H1 (cell line): ENCODE measurements at regions not wholly inside any gene's neighbourhood (a gene's known extent, or its start where the extent isn't known, plus 50 kb on each side); places are given as distances from the start of the nearest gene placed in this dataset.

Experiments
- CTCF ChIA-PET: fragments of 300-600 bp; sonication (Branson Sonifier 250); formaldehyde crosslinking; loops from one replicate; lab custom pipeline; 2021; ENCODE audit not compliant: partially characterized antibody; lab: Charles Lee
- POLR2A ChIA-PET: fragments of 300-600 bp; sonication (Branson Sonifier 250); formaldehyde crosslinking; loops from one replicate; lab custom pipeline; 2021; ENCODE audit warnings: inconsistent platforms; ENCODE audit not compliant: partially characterized antibody; lab: Charles Lee
- DNase-seq, 2 experiments: peaks; one replicate each; pipeline versions ENCODE4 v3.0.0 to v3.0.0-alpha.2; 2010 to 2022; ENCODE audit warnings: low spot score in 2 of 2, low read depth in 1 of 2, mixed read lengths in 1 of 2
- FAIRE-seq: peaks from 2 replicates; lab custom pipeline; 2011; peaks lifted over from hg19 to GRCh38; lab: Jason Lieb, UNC
- H2AFZ ChIP-seq: 2 replicates; pipeline ENCODE4 v1.8.1; 2012; ENCODE audit warnings: low read length, inconsistent platforms
- H2AK5ac ChIP-seq: 2 replicates; pipeline ENCODE4 v1.6.1; 2013; ENCODE audit warnings: low read depth, low read length
- H2BK120ac ChIP-seq: replicated peaks from 2 replicates; pipeline ENCODE3; 2013; ENCODE audit warnings: low read depth, low read length, inconsistent platforms
- H2BK12ac ChIP-seq: 2 replicates; pipeline ENCODE4 v1.6.1; 2013; ENCODE audit warnings: low read depth, low read length
- H2BK15ac ChIP-seq: 2 replicates; pipeline ENCODE4 v1.6.1; 2013; ENCODE audit warnings: low read length
- H2BK20ac ChIP-seq: 2 replicates; pipeline ENCODE4 v1.6.1; 2013; ENCODE audit warnings: low read length
- H2BK5ac ChIP-seq: 2 replicates; pipeline ENCODE4 v1.6.1; 2013; ENCODE audit warnings: low read depth, low read length
- H3K14ac ChIP-seq: 2 replicates; pipeline ENCODE4 v1.6.1; 2013; ENCODE audit warnings: inconsistent platforms; ENCODE audit not compliant: insufficient read length
- H3K18ac ChIP-seq: 2 replicates; pipeline ENCODE4 v1.6.1; 2013; ENCODE audit warnings: low read length; ENCODE audit errors: extremely low read depth
- H3K23ac ChIP-seq: 2 replicates; pipeline ENCODE4 v1.6.1; 2013; ENCODE audit warnings: inconsistent platforms; ENCODE audit not compliant: insufficient read length
- H3K23me2 ChIP-seq: 2 replicates; pipeline ENCODE4 v1.6.1; 2013; ENCODE audit warnings: low read depth, low read length
- H3K27ac ChIP-seq: 2 replicates; pipeline ENCODE4 v1.6.1; 2011; ENCODE audit warnings: low read depth, low read length, inconsistent platforms
- H3K27me3 ChIP-seq, 4 experiments: replicated peaks in 1 of 4; 1 replicate in 1 of 4; 2 replicates in 3 of 4; pipeline versions ENCODE4 v1.6.1 to v1.8.1; 2011 to 2013; ENCODE audit warnings: low read length in 3 of 4, mild to moderate bottlenecking in 3 of 4, inconsistent platforms in 2 of 4, mixed read lengths in 2 of 4, moderate library complexity in 1 of 4; ENCODE audit not compliant: control insufficient read depth in 3 of 4, insufficient read depth in 3 of 4; ENCODE audit errors: extremely low read depth in 1 of 4
- H3K36me3 ChIP-seq, 4 experiments: 2 replicates each; pipeline versions ENCODE4 v1.6.1 to v1.8.1; 2011 to 2013; ENCODE audit warnings: mild to moderate bottlenecking in 4 of 4, low read length in 3 of 4, moderate library complexity in 2 of 4, control low read depth in 1 of 4, inconsistent platforms in 1 of 4; ENCODE audit not compliant: insufficient read depth in 4 of 4, control insufficient read depth in 2 of 4
- H3K4ac ChIP-seq: replicated peaks from 2 replicates; pipeline ENCODE3; 2013; ENCODE audit warnings: low read length, low read depth, mixed read lengths, inconsistent platforms; ENCODE audit not compliant: insufficient read length
- H3K4me1 ChIP-seq, 4 experiments: replicated peaks in 1 of 4; 1 replicate in 1 of 4; 2 replicates in 3 of 4; pipeline versions ENCODE4 v1.6.1 to v1.8.1; 2011 to 2013; ENCODE audit warnings: low read length in 3 of 4, inconsistent platforms in 2 of 4, mixed read lengths in 1 of 4; ENCODE audit not compliant: insufficient read depth in 4 of 4, control insufficient read depth in 3 of 4
- H3K4me2 ChIP-seq, 2 experiments: 2 replicates each; pipeline versions ENCODE4 v1.6.1 to v1.8.1; 2011 to 2013; ENCODE audit warnings: low read depth in 2 of 2, low read length in 2 of 2, control low read depth in 1 of 2, inconsistent platforms in 1 of 2, mild to moderate bottlenecking in 1 of 2; ENCODE audit not compliant: insufficient read depth in 1 of 2
- H3K4me3 ChIP-seq, 4 experiments: fragments of 200-600, 300-600 bp in 1 of 4; sonication (generic), shearing (Covaris generic), sonication (Bioruptor Twin) in 1 of 4; 2 replicates each; pipeline versions ENCODE4 v1.5.1 to v1.8.1; 2011 to 2016; ENCODE audit warnings: low read length in 4 of 4, low read depth in 3 of 4, control low read depth in 2 of 4, inconsistent platforms in 2 of 4, mild to moderate bottlenecking in 2 of 4, mixed read lengths in 1 of 4, moderate library complexity in 1 of 4; ENCODE audit not compliant: insufficient read depth in 2 of 4; ENCODE audit errors: extremely low read depth in 1 of 4
- H3K56ac ChIP-seq: replicated peaks from 2 replicates; pipeline ENCODE3; 2013; ENCODE audit warnings: low read depth, mild to moderate bottlenecking, mixed read lengths, low read length, inconsistent platforms; ENCODE audit not compliant: insufficient read length
- H3K79me1 ChIP-seq: 2 replicates; pipeline ENCODE4 v1.6.1; 2013; ENCODE audit warnings: low read depth, low read length, control low read depth
- H3K79me2 ChIP-seq, 2 experiments: 2 replicates each; pipeline versions ENCODE4 v1.6.1 to v1.8.1; 2012 to 2013; ENCODE audit warnings: low read length in 2 of 2, mild to moderate bottlenecking in 2 of 2, inconsistent platforms in 1 of 2; ENCODE audit not compliant: insufficient read depth in 2 of 2, control insufficient read depth in 1 of 2
- H3K9ac ChIP-seq, 4 experiments: replicated peaks in 1 of 4; 1 replicate in 1 of 4; 2 replicates in 3 of 4; pipeline versions ENCODE4 v1.6.1 to v1.8.1; 2011 to 2013; ENCODE audit warnings: low read depth in 3 of 4, low read length in 3 of 4, control low read depth in 2 of 4, mild to moderate bottlenecking in 2 of 4, moderate library complexity in 2 of 4, inconsistent platforms in 1 of 4; ENCODE audit errors: extremely low read depth in 1 of 4
- H3K9me3 ChIP-seq, 2 experiments: 2 replicates each; pipeline versions ENCODE4 v1.6.1 to v1.8.1; 2012 to 2013; ENCODE audit warnings: mild to moderate bottlenecking in 2 of 2, moderate library complexity in 2 of 2, control low read depth in 1 of 2, inconsistent platforms in 1 of 2, low read depth in 1 of 2, low read length in 1 of 2, mixed read lengths in 1 of 2; ENCODE audit not compliant: insufficient read depth in 2 of 2
- H4K20me1 ChIP-seq, 2 experiments: replicated peaks in 1 of 2; 2 replicates each; pipeline versions ENCODE3 to v1.8.1; 2011 to 2013; ENCODE audit warnings: inconsistent platforms in 2 of 2, low read length in 2 of 2, mild to moderate bottlenecking in 1 of 2; ENCODE audit not compliant: insufficient read depth in 2 of 2, control insufficient read depth in 1 of 2
- H4K5ac ChIP-seq: 2 replicates; pipeline ENCODE4 v1.6.1; 2013; ENCODE audit warnings: low read length, low read depth, mixed read lengths, inconsistent platforms; ENCODE audit not compliant: insufficient read length
- H4K8ac ChIP-seq: 2 replicates; pipeline ENCODE4 v1.8.0; 2013; ENCODE audit warnings: mild to moderate bottlenecking, moderate library complexity, low read length, inconsistent platforms; ENCODE audit not compliant: insufficient read depth; ENCODE audit errors: extremely low read depth
- H4K91ac ChIP-seq: replicated peaks from 2 replicates; pipeline ENCODE3; 2013; ENCODE audit warnings: low read length, mixed read lengths, inconsistent platforms; ENCODE audit not compliant: insufficient read length
- RXRA ChIP-seq: IDR thresholded peaks from 2 replicates; pipeline ENCODE4 v1.6.1; 2011; ENCODE audit warnings: low read depth, mild to moderate bottlenecking, low read length, moderate library complexity; ENCODE audit not compliant: insufficient read depth
- SAP30 ChIP-seq: fragments of 300-600 bp; sonication (generic); IDR thresholded peaks from 2 replicates; pipeline ENCODE4 v1.7.1; 2012; ENCODE audit warnings: low read length, moderate library complexity, mild to moderate bottlenecking, inconsistent platforms; ENCODE audit not compliant: insufficient read depth, insufficient replicate concordance
- TAF1 ChIP-seq: IDR thresholded peaks from 2 replicates; pipeline ENCODE4 v1.6.1; 2011; ENCODE audit warnings: mild to moderate bottlenecking, low read depth, low read length
- WGBS, 2 experiments: shearing (Covaris generic) in 1 of 2; methylation state at CpG; one replicate each; pipeline versions ENCODE4 v1.1.6 to v1.1.7; 2013 to 2015; ENCODE audit warnings: low lambda C conversion rate in 2 of 2, mixed read lengths in 2 of 2, inconsistent platforms in 1 of 2, low coverage in 1 of 2, missing lambda C conversion rate in 1 of 2; ENCODE audit not compliant: insufficient replicate concordance in 2 of 2, insufficient coverage in 1 of 2, insufficient read length in 1 of 2; ENCODE audit errors: extremely low coverage in 1 of 2, missing lambda C conversion rate in 1 of 2; 5-methylcytosine and 5-hydroxymethylcytosine counted together

GRCh38 chr12:75913502-75914351 is 117.8 kb downstream of the PHLDA1 start:
- no peak overlapping the region for H3K18ac ChIP-seq
- DNase-seq, result no peak
- CTCF ChIA-PET, result interaction anchor here (0.6 to 1.7 kb wide), 2 partner anchors 112 to 123 kb away, joined by 3 to 4 read pairs; no protein-coding TSS in a partner anchor

More at GRCh38 chr12:75913502-75914351, 117.8 kb downstream of the PHLDA1 start:
- Histone ChIP-seq H3K14ac (no peak overlapping the region), H3K23me2 (no peaks in the 10 kb centered on the region), H3K9me3 (no peaks in the 10 kb centered on the region), H3K27ac (no peak overlapping the region), H4K8ac (no peak overlapping the region), H2BK12ac (no peak overlapping the region), H3K27me3 (no peaks in the 10 kb centered on the region), H2AFZ (no peak overlapping the region), H3K4ac (no peak overlapping the region), H3K79me2 (no peaks in the 10 kb centered on the region)
- TF ChIP-seq TAF1 (no peak), RXRA (no peak), SAP30 (no peak)
- TF ChIP-seq, all 59 proteins: peak for 0
- Histone ChIP-seq H2AK5ac (no peak overlapping the region), H2BK5ac (no peak overlapping the region), H3K23ac (no peak overlapping the region), H2BK15ac (no peak overlapping the region; the same call in 1 of the 2 replicates), H3K4me1 (0 out of 7 replicates have a peak, but pooled peaks cover 0 to 2% (median 0%) of the 10 kb centered on the region in 4 experiments), H4K20me1 (no peaks in the 10 kb centered on the region), H3K4me2 (no peak overlapping the region), H2BK20ac (no peak overlapping the region), H2BK120ac (no peak overlapping the region), H3K79me1 (no peaks in the 10 kb centered on the region), H4K5ac (no peak overlapping the region), H3K4me3 (no peak overlapping the region), H4K91ac (no peak overlapping the region), H3K9ac (no peak overlapping the region), H3K36me3 (no peaks in the 10 kb centered on the region), H3K56ac (no peak overlapping the region)
- 94% methylated on average over 5 of the region's 5 CpGs; no CpG with 5 or more reads in 1 of the 2 experiments for WGBS, 2 experiments
- FAIRE-seq, result no peak
- POLR2A ChIA-PET, result interaction anchor here (1.4 kb wide), 1 partner anchor 117 kb away, joined by 3 read pairs; the partner anchor contains the start of gene PHLDA1
